Mesenchymal stem cell (in vitro differentiated cells and primary cell): ENCODE measurements at regions not wholly inside any gene's neighbourhood (a gene's known extent, or its start where the extent isn't known, plus 50 kb on each side); places are given as distances from the start of the nearest gene placed in this dataset.

Experiments used
- DNase-seq: peaks from one replicate; pipeline ENCODE4 v3.0.0-alpha.2; 2013
- H2AFZ ChIP-seq: one replicate; pipeline ENCODE4 v1.6.1; 2013; ENCODE audit warnings: low read depth, mild to moderate bottlenecking, control low read depth, inconsistent platforms, low read length, moderate library complexity
- H2AK5ac ChIP-seq: 2 replicates; pipeline ENCODE4 v1.6.1; 2013; ENCODE audit warnings: low read length, moderate library complexity, mild to moderate bottlenecking, inconsistent platforms; ENCODE audit not compliant: severe bottlenecking
- H2BK120ac ChIP-seq: one replicate; pipeline ENCODE4 v1.6.1; 2013; ENCODE audit warnings: low read depth, mild to moderate bottlenecking, inconsistent platforms, low read length, moderate library complexity
- H2BK12ac ChIP-seq, 2 experiments: one replicate each; pipeline ENCODE4 v1.6.1; 2013; ENCODE audit warnings: inconsistent platforms in 2 of 2, low read length in 2 of 2, mild to moderate bottlenecking in 2 of 2, moderate library complexity in 2 of 2, control low read depth in 1 of 2
- H2BK15ac ChIP-seq: one replicate; pipeline ENCODE4 v1.6.1; 2013; ENCODE audit warnings: mild to moderate bottlenecking, low read depth, inconsistent platforms; ENCODE audit not compliant: poor library complexity, severe bottlenecking
- H2BK5ac ChIP-seq: 2 replicates; pipeline ENCODE4 v1.6.1; 2013; ENCODE audit warnings: low read depth, mild to moderate bottlenecking, low read length, control low read depth, inconsistent platforms; ENCODE audit not compliant: poor library complexity, severe bottlenecking
- H3K14ac ChIP-seq, 2 experiments: one replicate each; pipeline ENCODE4 v1.6.1; 2013; ENCODE audit warnings: inconsistent platforms in 2 of 2, low read length in 2 of 2, control low read depth in 1 of 2, mild to moderate bottlenecking in 1 of 2, moderate library complexity in 1 of 2
- H3K18ac ChIP-seq, 2 experiments: one replicate each; pipeline ENCODE4 v1.6.1; 2013; ENCODE audit warnings: inconsistent platforms in 2 of 2, low read length in 2 of 2, control low read depth in 1 of 2, low read depth in 1 of 2, mild to moderate bottlenecking in 1 of 2
- H3K23ac ChIP-seq, 2 experiments: one replicate each; pipeline ENCODE4 v1.6.1; 2013; ENCODE audit warnings: inconsistent platforms in 2 of 2, low read length in 2 of 2, mild to moderate bottlenecking in 2 of 2, moderate library complexity in 2 of 2, control low read depth in 1 of 2
- H3K27ac ChIP-seq: 2 replicates; pipeline ENCODE4 v1.5.1; 2013; ENCODE audit warnings: mild to moderate bottlenecking, moderate library complexity, low read length, control low read depth, inconsistent platforms; ENCODE audit not compliant: poor library complexity, severe bottlenecking
- H3K27me3 ChIP-seq, 2 experiments: 2 replicates each; pipeline versions ENCODE4 v1.6.1 to v1.7.0; 2013; ENCODE audit warnings: low read length in 2 of 2, mild to moderate bottlenecking in 2 of 2, moderate library complexity in 2 of 2, control low read depth in 1 of 2, inconsistent platforms in 1 of 2; ENCODE audit not compliant: control insufficient read depth in 1 of 2, insufficient read depth in 1 of 2
- H3K36me3 ChIP-seq, 2 experiments: 2 replicates each; pipeline versions ENCODE4 v1.6.1 to v1.7.0; 2013; ENCODE audit warnings: low read length in 2 of 2, control low read depth in 1 of 2, inconsistent platforms in 1 of 2, low read depth in 1 of 2, mild to moderate bottlenecking in 1 of 2; ENCODE audit not compliant: insufficient read depth in 2 of 2, control insufficient read depth in 1 of 2
- H3K4ac ChIP-seq, 2 experiments: one replicate each; pipeline ENCODE4 v1.6.1; 2013; ENCODE audit warnings: inconsistent platforms in 2 of 2, low read length in 2 of 2, mild to moderate bottlenecking in 2 of 2, moderate library complexity in 2 of 2, control low read depth in 1 of 2, low read depth in 1 of 2
- H3K4me1 ChIP-seq: 2 replicates; pipeline ENCODE4 v1.6.1; 2013; ENCODE audit warnings: low read depth, low read length, control low read depth; ENCODE audit not compliant: control insufficient read depth, insufficient read depth
- H3K4me2 ChIP-seq: 2 replicates; pipeline ENCODE4 v1.6.1; 2013; ENCODE audit warnings: low read length, mild to moderate bottlenecking, inconsistent platforms; ENCODE audit not compliant: poor library complexity, severe bottlenecking
- H3K4me3 ChIP-seq, 2 experiments: 2 replicates each; pipeline versions ENCODE4 v1.5.1 to v1.7.0; 2013; ENCODE audit warnings: low read length in 2 of 2, mild to moderate bottlenecking in 2 of 2, control low read depth in 1 of 2, low read depth in 1 of 2; ENCODE audit not compliant: insufficient read depth in 1 of 2
- H3K79me1 ChIP-seq: replicated peaks from 2 replicates; pipeline ENCODE4 v1.6.1; 2013; ENCODE audit warnings: mild to moderate bottlenecking, control low read depth, low read length, inconsistent platforms; ENCODE audit not compliant: poor library complexity, severe bottlenecking
- H3K9ac ChIP-seq: 2 replicates; pipeline ENCODE4 v1.7.0; 2013; ENCODE audit warnings: mild to moderate bottlenecking, low read length, moderate library complexity
- H3K9me3 ChIP-seq: 2 replicates; pipeline ENCODE4 v1.7.0; 2013; ENCODE audit warnings: mild to moderate bottlenecking, low read length; ENCODE audit not compliant: control insufficient read depth
- H4K8ac ChIP-seq: one replicate; pipeline ENCODE4 v1.6.1; 2013; ENCODE audit warnings: inconsistent platforms, mild to moderate bottlenecking, low read length, moderate library complexity
- H4K91ac ChIP-seq: one replicate; pipeline ENCODE4 v1.6.1; 2013; ENCODE audit warnings: mild to moderate bottlenecking, low read length, inconsistent platforms
- WGBS: methylation state at CpG from one replicate; pipeline ENCODE4 v1.1.7; 2013; ENCODE audit warnings: mixed read lengths; 5-methylcytosine and 5-hydroxymethylcytosine counted together

DNA sequence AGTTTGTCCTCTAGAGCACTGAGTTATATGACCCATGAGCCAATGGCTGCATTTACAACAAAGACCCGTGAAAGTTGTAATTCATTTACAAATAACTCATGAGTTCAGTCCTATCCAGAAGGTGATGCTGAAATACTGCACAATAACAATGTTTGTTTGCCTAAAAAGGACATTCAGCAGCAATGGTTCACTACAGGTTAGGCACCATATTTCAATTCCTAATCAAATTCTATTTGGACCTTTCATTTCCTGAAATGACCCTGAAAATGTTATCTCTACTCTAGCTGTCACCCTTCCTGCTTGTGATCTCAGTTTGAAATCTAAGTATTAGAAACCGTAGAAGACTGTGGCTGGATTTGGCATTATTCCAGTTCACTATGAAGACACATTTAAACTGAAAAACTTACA lies 191.2 kb upstream of the SAMSN1 start:
- Histone ChIP-seq H2BK120ac (no peak overlapping the region), H3K18ac (no peak overlapping the region), H2AFZ (no peak overlapping the region), H2BK12ac (no peak overlapping the region), H2AK5ac (no peak overlapping the region), H3K36me3 (no peaks in the 10 kb centered on the region), H3K27ac (no peak overlapping the region), H3K14ac (no peak overlapping the region), H3K27me3 (no peaks in the 10 kb centered on the region), H3K9ac (no peak overlapping the region), H2BK5ac (no peak overlapping the region), H3K79me1 (no peaks in the 10 kb centered on the region), H2BK15ac (no peak overlapping the region), H4K8ac (no peak overlapping the region), H4K91ac (no peak overlapping the region), H3K4me2 (no peak overlapping the region), H3K4ac (no peak overlapping the region), H3K4me3 (no peak overlapping the region), H3K4me1 (no peaks in the 10 kb centered on the region), H3K23ac (no peak overlapping the region), H3K9me3 (no peaks in the 10 kb centered on the region)
- DNase-seq = no peak
- 40% methylated on average over 1 of the region's 2 CpGs for WGBS

- no peak overlapping the region for H3K27ac ChIP-seq
- no peak overlapping the region for H2BK120ac ChIP-seq
- no peak overlapping the region for H3K23ac ChIP-seq
- no peak overlapping the region for H2AK5ac ChIP-seq
- DNase-seq = no peak
- H3K36me3 ChIP-seq = no peaks in the 10 kb centered on the region
- no peaks in the 10 kb centered on the region for H3K9me3 ChIP-seq
- no peak overlapping the region for H2BK12ac ChIP-seq
- no peak overlapping the region for H2AFZ ChIP-seq
- H3K18ac ChIP-seq = no peak overlapping the region
- no peak overlapping the region for H3K14ac ChIP-seq
- H4K91ac ChIP-seq = no peak overlapping the region
- 100% methylated on average over 1 of the region's 2 CpGs for WGBS
- no peaks in the 10 kb centered on the region for H3K4me1 ChIP-seq
- H3K4me2 ChIP-seq = no peak overlapping the region
- H3K9ac ChIP-seq = no peak overlapping the region
- H3K79me1 ChIP-seq = no peaks in the 10 kb centered on the region
- no peak overlapping the region for H2BK15ac ChIP-seq
- H2BK5ac ChIP-seq = no peak overlapping the region
- H3K27me3 ChIP-seq = no peaks in the 10 kb centered on the region
- H4K8ac ChIP-seq = no peak overlapping the region
- H3K4ac ChIP-seq = no peak overlapping the region
- no peak overlapping the region for H3K4me3 ChIP-seq
Observed at GRCh38 chr21:14736672-14737071, 190.6 kb upstream of the SAMSN1 start.

DNA sequence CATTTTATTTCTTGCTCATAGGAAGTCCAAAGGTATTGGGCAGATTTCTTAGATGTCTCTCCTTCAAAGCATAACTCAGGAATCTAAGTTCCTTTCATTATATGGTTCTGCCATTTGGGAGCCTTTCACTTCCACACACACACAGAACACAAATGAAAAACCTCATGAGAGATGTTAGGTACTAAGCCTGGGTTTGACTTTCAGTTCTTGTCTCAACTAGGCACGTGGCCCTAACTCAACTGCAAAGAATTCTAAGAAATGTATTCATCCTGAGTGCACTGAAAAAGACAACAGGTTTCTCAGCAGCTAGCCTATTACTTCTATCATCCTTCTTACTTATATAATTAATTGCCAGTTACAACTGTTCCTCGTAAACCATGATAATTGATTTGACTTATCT lies 190.0 kb upstream of the SAMSN1 start:
- 54% methylated on average over 1 of the region's 2 CpGs for WGBS
- H3K18ac ChIP-seq = no peak overlapping the region

GRCh38 chr21:14734833-14735232 lies 188.7 kb upstream of the SAMSN1 start:
- no peak overlapping the region for H3K27ac ChIP-seq
- H3K9ac ChIP-seq = no peak overlapping the region
- no peak overlapping the region for H3K23ac ChIP-seq
- H2AK5ac ChIP-seq = no peak overlapping the region
- no peak overlapping the region for H3K4ac ChIP-seq
- H3K9me3 ChIP-seq = no peaks in the 10 kb centered on the region
- DNase-seq = no peak
- H3K14ac ChIP-seq = no peak overlapping the region
- no peak overlapping the region for H3K4me2 ChIP-seq
- no peak overlapping the region for H4K91ac ChIP-seq
- H3K4me1 ChIP-seq = no peaks in the 10 kb centered on the region
- H3K79me1 ChIP-seq = no peaks in the 10 kb centered on the region
- H3K36me3 ChIP-seq = no peaks in the 10 kb centered on the region
- no peak overlapping the region for H4K8ac ChIP-seq
- H3K18ac ChIP-seq = no peak overlapping the region
- no peak overlapping the region for H2BK15ac ChIP-seq
- H3K27me3 ChIP-seq = no peaks in the 10 kb centered on the region
- 70% methylated on average over 2 of the region's 2 CpGs for WGBS
- H3K4me3 ChIP-seq = no peak overlapping the region
- H2BK12ac ChIP-seq = no peak overlapping the region
- no peak overlapping the region for H2AFZ ChIP-seq
- H2BK120ac ChIP-seq = no peak overlapping the region
- H2BK5ac ChIP-seq = no peak overlapping the region

More for the DNA sequence above, 190.0 kb upstream of the SAMSN1 start:
- H3K27me3 ChIP-seq = no peaks in the 10 kb centered on the region
- H3K23ac ChIP-seq = no peak overlapping the region
- no peak overlapping the region for H2AFZ ChIP-seq
- H3K4ac ChIP-seq = no peak overlapping the region
- H2BK12ac ChIP-seq = no peak overlapping the region
- no peak overlapping the region for H3K4me3 ChIP-seq
- H3K14ac ChIP-seq = no peak overlapping the region
- no peak overlapping the region for H3K9ac ChIP-seq
- H4K8ac ChIP-seq = no peak overlapping the region
- no peaks in the 10 kb centered on the region for H3K9me3 ChIP-seq
- no peak overlapping the region for H3K4me2 ChIP-seq
- H2AK5ac ChIP-seq = no peak overlapping the region
- H3K27ac ChIP-seq = no peak overlapping the region
- H3K4me1 ChIP-seq = no peaks in the 10 kb centered on the region
- no peaks in the 10 kb centered on the region for H3K79me1 ChIP-seq
- DNase-seq = no peak
- no peaks in the 10 kb centered on the region for H3K36me3 ChIP-seq
- no peak overlapping the region for H2BK5ac ChIP-seq
- no peak overlapping the region for H4K91ac ChIP-seq
- no peak overlapping the region for H2BK15ac ChIP-seq
- H2BK120ac ChIP-seq = peak overlapping the region; percentile 19
